GM18867 (cell line): ENCODE measurements at regions not wholly inside any gene's neighbourhood (a gene's known extent, or its start where the extent isn't known, plus 50 kb on each side); places are given as distances from the start of the nearest gene placed in this dataset.

Source experiments
- ATAC-seq: cut with Tn5 transposase; IDR thresholded peaks from one replicate; pipeline ENCODE4 v1.9.1; 2021; ENCODE audit warnings: mild to moderate bottlenecking, moderate library complexity; ENCODE audit not compliant: unreplicated experiment

DNA sequence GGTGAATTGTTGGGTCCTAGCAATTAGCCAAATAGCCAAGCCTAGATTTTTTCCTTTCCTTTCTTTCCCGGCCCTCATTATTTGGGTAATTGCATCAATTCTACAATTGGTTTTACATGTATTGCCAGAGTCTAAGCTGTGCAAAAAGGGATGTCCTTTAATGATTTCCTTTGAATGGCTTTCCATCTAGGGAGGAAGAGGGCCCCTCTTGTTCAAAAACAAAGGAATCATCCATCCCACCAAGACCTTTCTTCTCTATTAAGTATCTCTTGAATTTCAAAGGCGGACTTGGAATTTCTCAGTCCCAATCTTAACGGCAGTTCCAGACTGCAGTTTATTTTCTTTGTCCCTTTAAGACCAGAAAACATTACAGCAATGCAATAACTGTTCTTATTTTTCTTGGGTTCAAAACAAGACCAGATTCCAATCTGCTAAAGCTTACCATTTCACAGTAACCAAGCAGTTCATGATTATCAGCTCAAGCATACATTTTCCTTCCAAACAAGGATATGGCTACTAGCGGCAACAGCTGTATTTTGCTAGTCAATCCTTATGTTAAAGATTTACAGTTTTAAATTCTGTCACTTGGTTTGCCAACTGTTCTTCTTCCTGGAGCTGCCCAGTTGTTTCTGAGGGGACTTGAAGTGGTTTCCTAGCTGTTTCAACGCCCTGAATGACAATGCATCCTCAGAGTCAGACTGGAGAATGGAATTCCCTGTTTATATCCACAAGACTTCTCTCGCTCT is 91.4 kb upstream of the LRIG1 start:
- ATAC-seq = no peak

DNA sequence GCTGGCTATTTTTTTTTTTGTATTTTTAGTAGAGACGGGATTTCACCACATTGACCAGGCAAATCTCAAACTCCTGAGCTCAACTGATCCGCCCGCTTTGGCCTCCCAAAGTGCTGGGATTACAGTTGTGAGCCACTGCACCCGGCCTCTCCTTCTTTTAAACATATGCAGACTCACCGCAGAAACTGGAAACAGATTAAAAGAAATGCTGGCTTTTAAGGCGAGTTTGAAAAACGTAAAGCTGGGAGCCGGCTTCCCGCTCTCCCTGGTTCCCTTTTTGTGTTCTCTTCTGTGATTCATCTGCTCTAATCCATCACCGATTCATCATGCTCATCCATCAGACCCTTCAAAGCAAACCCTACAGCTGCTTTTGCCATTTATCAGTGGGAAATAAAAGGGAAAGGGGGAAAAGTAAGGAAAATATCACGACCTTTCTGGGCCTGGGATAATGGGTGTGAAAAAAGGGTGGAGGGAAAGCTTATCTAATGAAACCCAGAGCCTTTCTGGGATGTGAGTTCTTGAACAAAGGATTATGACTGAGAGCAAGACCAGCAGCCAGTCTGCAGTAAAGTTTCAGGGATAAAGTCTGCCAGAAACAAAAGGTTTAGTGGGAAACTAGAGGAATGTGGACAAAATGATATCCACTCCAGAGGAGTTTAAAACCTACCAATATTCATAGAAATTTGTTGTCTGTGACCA is 92.3 kb upstream of the LRIG1 start:
- ATAC-seq = no peak

DNA sequence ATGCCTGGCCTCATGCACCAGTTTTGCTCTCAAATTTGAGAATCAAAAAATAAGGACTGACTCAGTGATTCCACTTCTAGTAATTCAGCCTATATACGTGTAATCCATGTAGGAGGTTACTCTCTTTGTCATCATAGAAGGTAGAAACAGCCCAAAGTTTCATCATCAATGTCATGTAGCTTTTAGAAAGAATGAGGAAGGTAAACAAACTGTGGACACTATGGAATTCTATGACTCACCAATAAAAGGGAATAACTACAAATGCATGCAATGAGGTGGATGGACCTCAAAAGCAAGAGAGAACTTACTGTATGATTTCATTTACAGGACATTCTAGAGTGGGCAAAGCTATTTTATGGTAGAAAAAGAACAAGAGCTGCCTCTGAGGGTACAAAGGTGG is 93.2 kb upstream of the LRIG1 start:
- ATAC-seq = no peak

DNA sequence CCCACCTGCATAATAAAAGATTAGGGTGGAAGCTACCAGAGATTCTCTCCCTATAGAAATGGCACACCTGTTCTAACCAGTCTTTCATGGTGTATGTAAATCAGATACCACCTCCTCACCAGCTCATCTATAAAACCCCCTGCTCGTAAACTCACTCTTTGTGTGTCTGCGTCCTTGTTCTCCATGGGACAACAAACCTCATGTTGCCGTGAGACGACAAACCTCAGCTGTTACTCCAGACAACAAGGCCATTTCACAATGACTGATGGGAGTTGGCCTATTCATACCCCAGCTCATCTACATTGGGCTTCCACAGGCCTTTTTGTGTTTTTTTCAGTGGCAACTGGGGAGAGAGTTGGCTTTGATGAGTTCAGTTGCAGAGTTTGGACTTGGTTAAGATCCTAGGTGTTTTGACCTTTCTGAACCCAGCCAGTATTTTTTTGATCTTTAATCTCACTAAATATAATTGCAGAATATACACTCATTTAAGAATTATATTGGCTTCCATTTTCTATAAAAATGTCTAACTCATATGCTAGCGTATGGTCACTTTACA is 96.6 kb upstream of the LRIG1 start:
- no peak for ATAC-seq

DNA sequence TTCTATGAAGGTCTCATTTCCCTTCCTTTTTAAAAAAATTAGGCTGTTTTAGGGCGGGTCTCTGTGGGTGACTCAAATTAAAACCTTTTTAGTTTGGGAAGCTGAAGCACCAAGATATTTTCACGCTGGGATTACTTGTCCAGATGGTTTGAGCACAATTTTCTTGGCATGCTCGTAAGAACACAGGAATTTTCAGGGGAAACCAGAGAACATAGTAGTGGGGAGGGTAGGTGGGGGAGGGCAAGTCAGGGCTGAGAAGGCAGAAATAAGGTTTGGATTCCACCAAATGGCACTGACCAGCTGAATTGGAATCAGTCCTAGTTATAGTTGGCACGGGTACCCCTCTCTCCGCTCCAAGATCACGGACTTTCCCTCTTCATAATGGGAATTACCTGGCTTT is 97.3 kb upstream of the LRIG1 start:
- no peak for ATAC-seq

DNA sequence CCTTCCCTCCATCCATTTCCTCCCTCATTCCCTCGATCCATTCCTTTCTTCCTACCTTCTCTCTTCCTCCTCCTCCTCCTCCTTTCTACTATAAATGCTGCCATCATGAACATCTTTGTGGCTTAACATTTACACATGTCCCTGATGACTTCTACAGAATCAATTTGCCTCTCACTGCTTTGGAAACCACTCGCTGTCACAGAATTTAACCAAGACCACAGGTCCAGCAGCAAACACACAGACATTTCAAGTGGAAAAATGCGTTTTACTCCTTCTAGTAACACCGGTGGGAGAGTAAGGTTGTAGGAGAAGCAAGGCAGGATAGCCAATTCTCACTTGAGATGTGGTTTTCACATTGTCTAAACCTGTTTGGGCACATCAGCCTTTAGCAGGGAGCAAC is 101.4 kb upstream of the LRIG1 start:
- ATAC-seq = no peak

DNA sequence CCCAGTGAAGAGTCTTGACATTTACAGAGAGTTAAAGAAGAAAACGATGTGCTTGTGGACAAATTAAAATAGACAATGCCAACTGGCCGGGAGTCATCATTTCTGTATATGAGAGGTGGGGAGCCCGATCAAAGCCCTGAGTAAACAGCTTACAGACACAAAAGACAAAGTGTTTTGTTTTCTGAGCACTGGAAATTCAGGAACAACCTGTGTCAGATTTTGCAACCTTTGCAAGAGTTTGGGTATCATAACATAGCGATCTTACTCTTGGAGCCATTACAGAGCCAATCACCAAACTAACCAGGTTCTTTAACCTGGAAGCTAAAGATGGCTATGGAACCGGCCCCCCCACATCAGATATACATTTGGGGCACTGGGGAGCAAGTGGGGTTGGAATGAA is 101.9 kb upstream of the LRIG1 start:
- ATAC-seq = no peak

DNA sequence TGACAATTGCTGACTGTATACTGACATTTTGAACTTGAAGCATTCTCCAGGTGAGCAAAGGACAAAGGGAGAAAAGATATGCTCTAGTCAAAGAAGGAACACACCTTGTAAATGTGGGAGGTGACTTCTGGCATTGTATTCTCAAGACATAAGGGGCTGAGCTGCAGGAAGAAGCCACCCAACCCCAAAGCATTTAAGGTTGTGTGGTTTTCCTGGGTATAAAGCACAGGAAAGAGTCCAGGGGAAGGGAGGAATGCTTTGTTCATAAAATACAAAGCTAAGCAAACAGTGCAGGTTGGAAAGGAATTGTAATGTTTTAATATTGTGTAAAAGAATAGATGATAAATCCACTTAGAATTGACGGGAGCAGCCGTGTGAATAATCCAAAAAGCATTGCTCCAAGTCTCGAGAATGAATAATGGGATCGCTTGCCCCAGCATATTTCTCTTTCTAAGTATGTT is 102.4 kb upstream of the LRIG1 start:
- ATAC-seq = no peak

DNA sequence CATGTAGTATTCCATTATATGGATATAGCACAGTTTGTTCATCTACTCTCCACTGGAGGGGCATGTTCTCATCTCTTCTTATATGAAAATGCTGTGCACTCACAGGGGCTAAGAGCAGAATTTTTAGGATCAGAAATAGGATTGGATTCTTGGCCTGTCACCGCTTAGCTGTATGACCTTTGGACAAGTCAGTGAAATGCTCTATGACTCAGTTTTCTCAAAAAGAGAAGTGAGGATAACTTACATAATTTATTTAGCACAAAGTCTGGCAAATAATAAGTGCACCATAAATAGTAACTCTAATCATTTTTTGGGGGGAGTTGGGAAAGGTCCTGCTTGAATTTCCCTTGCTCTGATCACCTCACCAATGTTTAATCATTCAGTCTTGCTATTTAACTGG is 103.7 kb upstream of the LRIG1 start:
- no peak for ATAC-seq

DNA sequence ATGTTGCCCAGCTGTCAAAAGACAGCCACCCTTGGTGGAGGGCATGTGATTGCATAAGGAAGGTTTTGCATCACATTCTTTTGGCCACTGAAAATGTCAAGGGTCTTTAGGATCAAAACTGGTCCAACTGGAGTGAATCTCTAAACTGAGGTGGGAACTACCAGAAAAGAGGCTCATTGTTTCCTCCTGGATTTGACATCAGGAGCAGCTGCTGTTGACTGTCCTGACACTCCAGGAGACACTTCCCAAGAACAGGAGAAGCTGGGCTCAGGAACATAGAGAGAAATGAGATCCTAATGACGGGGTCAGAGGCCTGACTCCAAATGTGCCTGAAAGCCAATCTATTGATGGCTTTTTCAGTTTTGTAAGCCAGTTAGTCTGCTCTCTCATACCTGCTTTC is 105.3 kb upstream of the LRIG1 start:
- ATAC-seq = no peak

DNA sequence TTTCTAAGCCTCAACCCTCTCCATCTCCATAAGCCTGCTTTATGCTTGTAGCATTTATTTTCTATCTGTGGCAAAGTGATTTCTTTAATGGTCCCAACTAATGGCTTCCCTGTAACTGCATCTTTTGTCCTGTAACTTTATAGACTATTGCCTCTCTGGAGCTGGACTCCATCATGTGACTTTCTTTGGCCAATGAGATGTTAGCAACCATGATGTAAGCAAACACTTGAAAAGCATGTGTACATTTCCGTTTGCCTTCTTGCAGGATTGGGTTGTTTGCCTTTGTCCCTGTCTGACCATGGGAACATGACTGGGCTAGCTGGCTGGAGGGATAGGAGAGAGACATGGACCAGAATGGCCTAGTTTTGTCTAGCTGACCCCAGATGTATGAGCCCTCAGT is 106.0 kb upstream of the LRIG1 start:
- no peak for ATAC-seq

DNA sequence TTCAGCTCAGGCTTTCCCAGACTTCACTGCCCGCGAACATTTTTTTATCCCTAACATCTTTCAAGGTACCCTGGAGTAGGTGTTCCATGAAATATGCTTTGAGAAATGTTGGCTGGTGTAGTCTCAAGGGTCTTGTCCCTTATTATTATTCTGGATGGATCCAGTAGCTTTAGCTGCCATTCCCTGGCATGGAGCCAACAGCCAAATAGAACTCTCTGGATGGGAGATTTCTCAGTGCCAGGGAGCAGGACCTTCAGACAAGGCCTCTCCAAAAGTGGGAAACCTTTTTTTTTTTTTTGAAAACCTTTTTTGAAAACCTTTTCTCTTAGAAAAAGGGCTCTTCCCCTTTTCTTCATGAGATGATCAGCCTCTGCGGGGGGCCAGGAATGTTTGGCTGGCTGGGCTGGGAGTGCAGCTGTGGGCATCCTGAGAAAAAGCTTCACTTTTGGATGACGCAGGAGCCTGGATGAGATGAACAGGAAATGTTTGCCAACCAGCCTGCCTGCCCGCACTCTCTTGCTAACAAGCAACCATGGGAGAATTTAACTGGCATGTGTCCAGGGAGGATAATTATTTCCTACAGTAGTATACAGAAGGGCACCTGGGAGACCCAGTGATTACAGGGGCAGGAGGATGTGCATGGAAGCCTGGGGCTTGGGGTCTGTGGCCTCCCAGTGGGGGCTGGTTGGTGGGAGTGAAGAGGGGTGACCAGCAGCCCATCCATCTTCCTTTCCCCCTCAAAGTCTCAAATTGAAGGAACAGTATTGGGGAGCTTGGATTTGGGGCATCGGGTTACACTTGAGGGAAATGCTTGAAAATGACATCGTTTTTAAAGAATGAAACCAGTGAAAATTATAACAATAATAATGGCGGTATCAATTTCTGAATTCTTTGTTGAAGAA is 109.1 kb upstream of the LRIG1 start:
- no peak for ATAC-seq

DNA sequence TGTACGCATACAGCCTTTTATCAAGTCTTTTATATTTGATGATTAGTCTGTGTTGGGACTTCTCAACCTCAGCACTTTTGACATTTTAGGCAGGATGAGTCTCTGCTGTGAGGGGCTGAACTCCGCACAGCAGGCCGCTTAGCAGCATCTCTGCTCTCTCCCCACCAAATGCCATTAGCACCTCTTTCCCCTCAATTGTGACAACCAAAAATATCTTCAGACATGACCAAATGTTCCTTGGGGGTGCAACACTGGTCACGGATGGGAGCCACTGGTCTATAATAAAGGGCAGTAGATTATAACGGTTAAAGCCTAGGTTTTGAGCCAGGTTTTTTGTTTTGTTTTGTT is 109.7 kb upstream of the LRIG1 start:
- ATAC-seq = no peak

DNA sequence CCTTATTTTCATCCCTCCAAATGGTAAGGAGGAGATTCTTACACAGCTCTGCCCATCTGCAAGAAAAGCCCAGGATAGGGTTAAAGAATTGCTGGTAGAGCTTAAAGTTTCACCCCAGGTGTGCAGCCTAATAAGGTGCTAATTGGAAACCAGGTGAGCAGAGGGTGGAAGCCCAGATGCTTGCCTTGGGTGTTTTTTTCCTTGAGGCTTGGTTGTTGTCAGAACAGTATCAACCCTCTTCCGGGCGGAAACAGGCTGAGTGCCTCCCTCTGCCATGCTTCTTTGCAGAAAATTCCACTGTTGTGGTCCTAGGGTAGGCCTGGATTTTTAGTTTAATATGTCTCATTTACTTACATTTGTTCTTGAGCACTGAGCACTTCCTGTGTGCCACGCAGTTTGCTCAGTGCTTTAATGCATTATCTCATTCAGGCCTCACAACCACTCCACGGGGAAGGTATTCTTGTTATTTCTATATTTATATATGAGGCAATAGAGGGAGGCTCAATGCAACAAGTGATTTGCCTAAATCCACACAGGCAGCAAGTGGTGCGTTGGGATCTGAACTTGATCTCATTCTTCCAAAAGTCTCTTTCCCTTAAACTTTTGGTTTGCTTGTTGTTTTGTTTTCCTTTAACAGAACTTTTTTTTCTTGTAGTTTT is 115.0 kb upstream of the LRIG1 start:
- ATAC-seq = no peak

DNA sequence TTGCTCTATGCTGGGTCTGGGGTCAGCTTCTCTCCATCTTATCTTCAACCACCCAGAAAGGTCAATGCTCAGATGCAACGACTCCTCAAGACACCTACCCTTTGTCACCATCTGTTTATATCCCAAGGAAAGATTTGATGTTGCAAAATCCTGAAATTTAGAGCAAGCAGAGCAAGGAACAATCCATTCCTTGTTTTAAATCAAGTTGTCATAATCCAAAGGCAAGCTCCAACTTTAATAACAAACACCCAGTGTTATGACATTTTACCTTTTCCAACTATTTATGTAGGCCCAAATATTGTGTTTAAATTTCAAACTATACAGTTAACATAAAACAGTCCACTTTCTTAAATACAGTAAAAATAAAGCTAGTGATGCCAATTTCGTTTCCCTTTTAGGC is 116.5 kb upstream of the LRIG1 start:
- ATAC-seq = no peak

DNA sequence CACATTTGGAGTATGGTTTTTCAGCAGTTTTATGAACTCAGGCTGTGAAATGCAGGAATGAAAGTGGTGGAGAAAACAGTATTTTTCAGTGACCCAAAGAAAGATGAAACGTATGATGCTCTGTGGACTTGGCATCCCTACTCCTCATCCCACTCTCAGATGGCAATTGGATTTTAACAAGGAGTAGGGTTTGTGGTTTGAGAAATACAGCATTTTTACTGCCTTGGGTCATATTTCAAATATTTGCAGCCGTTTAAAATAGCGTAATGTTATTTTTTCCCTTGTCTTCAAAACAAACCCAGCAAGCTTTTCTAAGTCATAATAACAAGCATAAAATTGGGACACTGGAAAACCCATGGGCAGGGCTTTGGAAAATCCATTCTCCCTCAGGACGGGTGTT is 117.2 kb upstream of the LRIG1 start:
- no peak for ATAC-seq

DNA sequence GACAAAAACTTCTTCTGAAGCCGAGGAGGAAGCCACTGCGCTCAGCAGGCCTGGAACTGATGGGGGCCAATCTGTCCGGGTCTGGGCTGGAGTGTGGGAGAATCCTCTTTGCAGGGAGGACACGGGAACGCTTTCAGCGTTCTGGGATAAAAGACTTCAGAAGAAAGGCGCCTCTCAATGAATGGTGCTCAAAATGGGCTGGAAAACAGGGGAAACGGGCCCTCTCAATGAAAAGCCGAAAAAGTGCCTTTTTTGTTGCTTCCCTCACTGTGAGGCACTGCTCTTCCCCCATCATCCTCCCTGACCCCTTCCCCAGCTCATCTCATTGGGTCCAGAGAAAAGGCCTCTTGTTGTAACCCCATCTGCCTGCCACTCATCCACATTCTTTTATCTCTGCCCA is 119.5 kb upstream of the LRIG1 start:
- no peak for ATAC-seq

DNA sequence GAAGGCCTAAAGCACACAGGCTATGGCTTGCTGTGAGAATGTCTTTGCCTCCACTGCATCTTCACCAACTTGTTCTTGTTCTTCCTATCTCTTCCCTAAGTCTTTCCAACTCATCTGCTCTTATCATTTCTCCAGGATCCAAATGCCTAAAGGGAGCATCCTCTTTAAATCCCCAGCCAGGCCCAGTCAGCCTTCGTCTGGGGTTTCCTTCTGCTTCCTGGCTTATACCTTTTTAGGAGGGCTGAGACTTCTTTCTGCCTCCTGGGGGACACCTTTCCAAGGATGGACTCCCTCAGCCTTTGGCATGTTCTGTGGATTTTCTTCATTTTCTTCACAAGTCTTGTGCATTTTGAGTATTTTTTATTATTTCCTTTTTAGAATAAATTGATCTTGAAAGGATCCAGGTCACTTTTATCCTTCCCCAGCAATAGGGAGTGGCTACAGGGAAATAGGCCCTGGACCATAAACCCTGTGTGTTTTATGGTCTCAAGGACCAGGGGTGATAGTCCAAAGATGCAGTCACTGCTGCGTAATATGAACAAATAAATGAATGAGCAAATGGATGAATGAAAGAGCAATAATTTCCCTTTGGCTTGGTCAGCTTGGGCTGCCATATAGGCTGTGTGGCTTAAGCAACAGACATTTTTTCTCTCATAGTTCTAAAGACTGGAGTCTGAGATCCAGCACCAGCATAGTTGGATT is 122.1 kb upstream of the LRIG1 start:
- ATAC-seq = no peak

DNA sequence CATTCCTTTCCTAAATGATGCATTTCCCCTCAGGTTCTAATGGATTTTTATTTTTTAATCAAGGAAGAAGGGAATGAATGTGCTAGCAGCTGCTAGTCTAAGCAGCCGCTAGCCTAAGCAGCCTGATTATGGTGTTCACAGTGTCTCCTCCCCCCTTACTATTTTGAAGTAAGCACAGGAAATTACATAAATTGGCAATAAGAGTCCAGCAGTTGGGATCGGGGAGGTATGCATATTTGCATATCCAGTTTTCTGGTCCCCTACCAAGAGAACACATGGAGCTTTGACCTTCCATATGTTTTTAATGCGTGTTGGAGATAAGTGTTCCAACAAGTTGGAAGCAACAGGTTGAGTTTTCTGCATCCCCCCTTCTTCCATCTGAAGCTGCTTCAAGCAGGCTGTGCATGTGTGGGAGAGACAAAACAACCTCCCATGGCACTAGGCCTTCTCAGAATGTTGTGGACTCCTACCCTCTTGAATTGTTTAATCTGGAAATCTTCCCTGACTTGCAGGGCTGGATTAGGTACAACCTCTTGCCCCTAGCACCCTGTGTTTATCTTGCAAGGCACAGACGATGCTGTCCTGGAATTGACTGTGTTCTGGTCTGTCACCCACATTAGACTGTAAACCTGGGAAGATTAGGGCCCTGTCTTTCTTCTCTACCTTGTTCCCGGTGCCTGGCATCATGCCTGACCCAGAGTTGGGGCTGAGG is 124.8 kb upstream of the LRIG1 start:
- no peak for ATAC-seq
